Inferior parietal cortex (tissue), 1 donor: ENCODE measurements at regions not wholly inside any gene's neighbourhood (a gene's known extent, or its start where the extent isn't known, plus 50 kb on each side); places are given as distances from the start of the nearest gene placed in this dataset.

Source experiments
- DNase-seq: peaks from one replicate; pipeline ENCODE4 v3.0.0-alpha.2; 2016; ENCODE audit errors: extremely low spot score

DNA sequence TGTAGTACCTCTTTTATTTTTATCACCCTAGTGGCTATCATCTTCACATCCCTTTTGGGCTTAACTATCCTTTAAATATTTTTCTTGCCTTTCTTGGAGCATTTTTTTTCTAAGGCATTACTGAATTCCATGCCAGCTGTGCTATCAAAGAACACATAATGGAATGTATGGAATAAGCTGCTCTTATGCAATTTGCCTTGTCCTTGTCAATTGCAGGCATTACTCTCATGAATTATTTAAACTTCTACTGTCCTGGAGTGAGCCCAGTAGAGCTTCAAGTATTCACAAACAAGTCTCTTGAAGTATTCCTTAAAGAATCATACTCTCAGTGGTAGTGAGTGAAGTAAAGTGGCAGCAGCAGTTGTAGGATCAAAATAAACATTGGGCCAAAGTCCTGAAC lies 144.6 kb upstream of the IGFBP7 start:
- DNase-seq: no peak

DNA sequence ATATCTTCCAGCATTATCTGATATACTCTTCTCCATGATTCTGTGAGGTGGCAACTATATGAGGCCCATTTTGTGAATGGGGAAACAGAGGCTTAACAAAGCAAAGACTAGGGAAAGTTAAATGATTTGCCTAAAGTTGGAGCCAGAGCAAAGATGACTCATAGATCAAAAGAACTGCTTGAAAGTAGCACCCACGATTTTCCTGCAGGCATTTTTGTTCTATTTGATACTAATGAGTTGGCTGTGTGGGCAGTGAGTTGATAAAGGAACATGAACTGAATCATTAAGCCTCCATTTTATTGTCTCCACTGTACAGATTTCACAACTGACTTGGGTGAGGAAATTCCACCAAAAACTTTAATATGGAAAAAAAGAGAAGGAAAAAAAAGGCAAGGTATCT lies 138.9 kb upstream of the IGFBP7 start:
- DNase-seq: no peak

DNA sequence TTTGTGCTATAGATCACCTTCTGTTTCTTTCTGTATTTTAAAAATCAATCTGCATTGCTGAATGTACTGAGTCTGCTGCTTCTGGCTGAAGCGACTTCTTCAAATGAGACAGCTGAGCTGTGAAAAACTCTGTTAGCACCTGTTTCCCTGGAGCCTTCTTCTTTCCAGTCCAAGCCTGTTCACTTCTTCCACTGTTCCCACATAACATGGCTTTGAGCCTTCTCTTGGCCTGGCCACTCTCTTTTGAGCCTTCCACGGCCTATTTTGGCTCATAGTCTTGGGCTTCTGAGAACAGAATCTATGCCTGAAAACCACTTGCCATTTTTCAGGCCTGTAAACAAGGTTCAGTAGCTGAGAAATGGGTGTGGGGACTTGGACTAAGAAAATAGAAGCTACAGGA lies 132.9 kb upstream of the IGFBP7 start:
- DNase-seq: no peak

DNA sequence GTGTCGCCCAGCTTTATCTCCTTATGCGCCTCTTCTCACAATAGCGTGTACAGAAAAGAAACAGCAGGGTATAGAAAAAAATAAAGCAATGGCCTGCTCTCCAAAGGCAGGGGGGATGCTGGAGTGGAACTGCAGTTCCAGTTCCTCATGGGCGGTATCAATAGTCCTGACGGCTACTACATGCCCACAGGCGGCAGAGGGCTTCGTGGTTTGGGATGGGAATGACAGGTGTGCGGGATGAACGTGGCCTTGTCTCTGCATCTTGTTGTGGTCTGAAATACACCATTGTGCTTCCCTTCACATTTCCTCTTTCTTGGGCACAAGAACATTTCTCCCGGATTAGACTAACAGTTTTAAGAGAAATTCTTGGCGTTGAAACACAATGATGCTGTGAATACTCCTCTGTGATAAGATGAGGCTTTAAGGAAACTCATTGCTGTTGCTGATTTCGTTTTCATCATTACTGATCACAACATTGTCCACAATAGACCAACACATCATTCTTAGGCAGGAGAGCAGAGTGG lies 124.1 kb upstream of the IGFBP7 start:
- no peak for DNase-seq

DNA sequence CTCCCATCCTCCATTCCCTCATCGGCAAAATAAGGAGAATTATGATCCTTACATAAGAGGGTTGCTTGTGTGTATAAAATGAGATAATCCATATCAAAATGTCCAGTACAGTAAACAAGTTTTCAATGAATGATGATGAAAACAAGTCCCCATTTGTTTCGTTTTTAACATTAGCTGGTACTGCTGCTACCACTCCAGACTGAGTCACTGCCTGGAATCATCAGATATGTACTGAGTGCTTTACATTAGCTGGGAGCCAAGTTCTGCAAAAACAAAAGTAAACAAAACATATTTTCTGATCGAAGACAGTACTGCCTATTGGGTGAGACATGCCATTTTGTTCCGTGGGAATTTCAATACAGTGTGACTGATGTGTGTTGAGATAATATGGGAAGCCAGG lies 123.2 kb upstream of the IGFBP7 start:
- DNase-seq: no peak

DNA sequence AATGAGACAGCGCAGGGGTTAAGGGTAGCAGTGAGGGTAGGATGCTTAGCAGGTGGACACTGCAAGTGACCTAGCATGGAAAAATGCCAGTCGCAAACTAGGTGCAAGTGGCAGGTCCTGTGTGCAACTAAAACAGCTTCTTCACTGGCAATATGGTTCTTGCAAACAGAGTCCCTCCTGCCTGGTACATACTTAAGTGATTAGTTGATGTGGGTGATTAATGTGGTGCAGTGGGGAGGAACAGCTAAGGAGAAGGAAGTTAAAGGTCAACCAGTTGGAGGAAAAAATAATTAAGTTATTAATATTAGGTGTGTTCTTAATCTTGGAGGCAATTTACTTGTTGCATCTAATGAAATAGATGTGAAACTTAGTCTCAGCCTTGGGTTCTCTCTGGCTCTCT lies 121.6 kb upstream of the IGFBP7 start:
- no peak for DNase-seq

DNA sequence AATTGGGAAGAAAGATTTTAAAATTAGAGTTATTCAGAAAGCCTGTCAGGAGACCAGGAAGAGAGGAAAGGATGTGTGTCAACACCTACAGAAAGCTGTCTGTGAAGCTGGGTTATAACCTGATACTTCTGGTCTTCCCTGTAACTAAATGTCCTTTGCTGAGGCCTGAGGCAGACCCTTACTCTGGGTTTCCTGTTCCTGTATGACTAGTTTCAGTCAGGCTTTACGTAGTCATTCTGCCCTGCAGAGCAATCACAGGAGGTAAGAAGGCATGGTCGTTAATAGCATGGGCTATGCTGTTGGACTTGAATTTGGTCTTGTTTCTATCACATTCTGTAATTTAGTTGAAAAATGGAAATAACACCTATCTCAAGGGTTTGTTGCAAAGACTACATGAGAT lies 110.5 kb upstream of the IGFBP7 start:
- DNase-seq: no peak

DNA sequence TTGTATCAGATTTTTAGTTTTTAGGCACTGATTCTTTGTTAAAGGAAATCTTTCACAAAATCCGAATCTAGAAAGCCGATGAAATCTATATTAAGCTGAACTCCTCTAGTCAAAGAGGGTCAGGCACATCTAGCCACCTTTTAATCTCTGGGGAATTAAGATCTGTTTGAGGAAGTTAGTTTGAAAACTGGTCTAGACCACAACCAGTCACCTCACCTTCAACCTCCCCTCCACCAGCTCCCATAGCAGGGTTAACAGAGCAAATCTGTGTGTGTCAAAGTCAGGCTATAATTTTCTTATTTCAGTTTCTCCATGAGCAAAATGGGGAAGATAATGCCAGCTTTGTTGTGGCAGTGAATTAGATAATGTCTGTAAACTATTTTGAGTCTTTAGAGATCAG lies 110.0 kb upstream of the IGFBP7 start:
- no peak for DNase-seq

DNA sequence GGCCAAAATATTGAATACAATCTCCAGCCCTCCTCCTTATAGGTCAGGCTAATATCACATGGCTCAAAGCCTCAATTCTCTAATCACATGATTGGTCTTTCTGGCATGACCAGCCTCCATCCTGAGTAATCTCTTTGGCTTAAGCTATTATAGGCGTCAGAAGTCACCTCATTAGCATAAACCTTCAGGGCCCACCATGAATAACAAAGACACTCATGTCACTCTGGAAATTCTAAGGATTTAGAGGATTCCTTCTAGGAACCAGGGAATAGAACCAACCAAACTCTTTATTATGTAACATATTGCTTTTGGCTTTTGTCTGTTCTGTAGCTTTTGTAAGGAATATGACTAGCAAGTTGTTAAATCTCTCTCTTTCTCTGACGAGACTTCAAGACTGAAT lies 109.2 kb upstream of the IGFBP7 start:
- DNase-seq: no peak

DNA sequence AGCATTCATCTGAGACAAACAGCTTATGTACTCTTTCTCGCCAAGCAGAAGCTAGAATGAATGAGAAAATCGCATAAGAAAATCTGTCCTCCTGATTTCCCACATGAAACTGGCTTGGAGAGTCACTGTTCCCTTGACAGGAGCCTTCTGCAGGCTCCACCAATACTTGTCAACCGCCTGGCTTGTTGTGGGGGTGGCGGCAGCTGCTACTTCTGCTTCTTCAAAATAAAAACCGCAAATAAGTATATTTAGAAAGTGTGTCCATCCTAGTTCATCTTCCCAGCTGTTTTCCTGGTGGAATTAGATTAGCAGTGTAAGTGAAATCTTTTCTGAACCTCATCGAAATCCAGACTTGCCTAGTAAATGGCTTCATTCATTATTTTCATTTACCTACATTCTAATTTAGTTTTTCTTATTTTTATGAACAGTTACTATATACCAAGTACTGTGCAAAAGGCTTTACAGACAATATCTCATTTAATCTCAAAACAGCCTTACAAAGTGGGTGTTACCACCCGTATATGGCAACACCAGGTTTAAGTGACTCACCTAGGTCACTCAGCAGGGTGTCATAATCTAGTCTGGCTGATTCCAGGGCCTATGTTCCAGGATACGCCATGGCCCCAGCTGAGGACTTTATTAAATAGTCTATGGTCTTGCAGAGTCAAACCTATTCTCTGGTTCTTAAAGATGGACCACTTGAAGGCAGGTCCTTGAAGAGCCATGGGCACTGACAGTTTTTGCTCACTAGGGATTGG lies 104.6 kb upstream of the IGFBP7 start:
- no peak for DNase-seq

DNA sequence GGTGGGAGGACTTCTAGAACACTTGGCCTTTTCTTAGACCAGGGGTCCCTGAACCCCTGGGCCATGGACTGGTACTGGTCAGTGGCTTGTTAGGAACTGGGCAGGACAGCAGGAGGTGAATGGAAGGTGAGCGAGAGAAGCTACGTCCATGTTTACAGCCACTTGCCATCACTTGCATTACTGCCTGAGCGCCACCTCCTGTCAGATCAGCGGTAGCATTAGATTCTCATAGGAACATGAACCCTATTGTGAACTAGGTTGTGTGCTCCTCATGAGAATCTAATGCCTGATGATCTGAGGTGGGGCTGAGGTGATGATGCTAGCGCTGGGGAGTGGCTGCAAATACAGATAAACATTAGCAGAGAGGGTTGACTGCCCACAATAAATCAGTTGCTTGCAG lies 100.9 kb upstream of the IGFBP7 start:
- no peak for DNase-seq

DNA sequence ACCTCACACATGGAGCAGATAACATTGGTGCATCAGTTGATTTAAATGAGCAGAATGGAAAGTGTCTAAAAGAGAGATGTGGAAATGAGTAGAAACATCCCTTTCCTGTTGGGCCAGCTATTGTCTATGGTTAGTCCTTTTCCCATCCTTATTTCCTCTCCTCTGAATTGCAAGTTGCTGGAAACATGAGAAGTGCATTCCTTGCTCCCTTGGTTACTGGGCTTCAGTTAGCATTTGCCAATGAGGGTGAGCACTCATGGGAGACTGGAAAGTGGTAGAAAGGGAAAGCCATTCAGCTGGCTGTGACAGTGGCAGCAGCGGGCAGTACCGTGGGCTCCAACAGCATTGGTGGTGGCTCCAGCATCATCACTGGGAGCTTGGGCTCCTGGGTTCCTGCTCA lies 96.0 kb upstream of the IGFBP7 start:
- no peak for DNase-seq

DNA sequence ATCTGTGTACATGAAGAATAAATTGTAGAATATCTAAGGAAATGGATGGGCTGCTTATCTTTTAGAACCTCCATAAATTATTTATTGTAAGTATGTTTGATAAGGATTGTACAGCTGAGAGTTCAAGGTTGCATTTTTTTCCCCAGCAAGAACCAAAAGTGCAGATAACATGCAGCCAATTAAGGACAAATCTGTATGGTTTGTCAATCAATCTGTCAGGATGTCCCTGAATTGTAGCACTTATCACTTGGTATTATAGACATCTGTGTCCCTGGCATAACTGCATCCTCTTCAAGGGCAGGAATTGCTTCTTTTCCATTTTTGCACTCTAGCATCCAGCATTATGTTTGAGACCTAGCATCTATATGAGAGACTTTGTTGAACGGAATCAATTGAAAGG lies 95.4 kb upstream of the IGFBP7 start:
- DNase-seq: no peak

DNA sequence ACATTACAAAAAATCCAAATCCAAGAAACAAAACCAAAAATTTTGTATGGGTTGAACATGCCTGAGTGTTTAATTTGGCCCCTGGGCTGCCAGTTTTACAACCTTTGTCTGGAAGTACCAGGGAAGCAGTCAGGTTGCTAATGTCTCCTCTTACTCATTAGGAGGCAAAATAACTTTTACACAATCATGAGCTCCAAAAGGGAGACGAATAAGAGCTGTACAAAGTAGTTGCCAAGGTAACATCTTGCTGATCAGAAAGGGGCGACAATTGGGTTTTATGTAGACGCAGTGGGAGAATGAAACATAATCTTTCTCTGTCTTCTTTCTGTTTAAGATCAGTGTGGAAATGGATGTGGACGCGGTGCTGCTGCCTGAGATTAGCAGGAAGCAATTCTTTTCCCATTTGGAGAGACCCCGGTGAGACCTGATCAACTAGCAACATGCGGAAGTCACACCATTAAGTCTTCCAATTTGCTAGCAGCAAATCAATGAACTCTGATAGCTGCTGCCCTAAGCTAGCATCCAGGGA lies 90.7 kb upstream of the IGFBP7 start:
- DNase-seq: no peak

DNA sequence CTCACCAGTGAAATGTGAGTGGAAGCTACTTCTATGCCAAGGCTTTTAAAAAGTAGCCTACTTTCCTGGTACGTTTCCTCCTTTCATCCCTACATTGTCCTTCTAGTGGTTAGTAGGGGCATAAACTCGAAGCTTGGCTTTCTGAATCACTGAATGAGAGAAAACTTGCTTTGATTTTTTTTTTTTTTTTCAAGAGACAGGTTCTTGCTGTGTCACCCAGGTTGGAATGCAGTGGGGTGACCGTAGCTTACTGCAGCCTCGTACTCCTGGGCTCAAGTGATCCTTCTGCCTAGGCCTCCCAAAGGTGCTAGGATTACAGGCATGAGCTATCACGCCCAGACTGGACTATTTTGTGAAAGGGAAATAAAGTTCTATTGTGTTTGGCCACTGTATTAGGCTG lies 89.1 kb upstream of the IGFBP7 start:
- DNase-seq: no peak

DNA sequence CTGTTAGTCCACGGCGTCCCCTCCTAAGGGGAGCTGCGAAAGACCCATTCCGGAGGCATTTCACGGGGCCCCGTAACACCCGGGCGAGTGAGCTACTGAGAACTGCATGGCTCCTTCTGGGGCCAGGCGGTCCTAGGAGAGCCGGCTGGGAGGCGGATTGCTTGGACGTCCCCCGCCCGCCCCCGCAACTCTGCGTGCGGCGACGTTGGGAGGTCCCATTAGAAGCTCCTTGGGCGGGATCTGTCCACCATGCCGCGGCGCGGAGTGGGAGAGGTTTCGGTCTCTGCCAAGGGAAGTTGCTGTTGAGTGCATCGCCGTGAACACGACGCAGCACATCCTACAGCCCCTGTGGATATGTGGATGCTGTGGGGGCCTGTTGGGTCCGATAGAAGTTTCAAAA lies 85.4 kb upstream of the IGFBP7 start:
- DNase-seq: no peak

DNA sequence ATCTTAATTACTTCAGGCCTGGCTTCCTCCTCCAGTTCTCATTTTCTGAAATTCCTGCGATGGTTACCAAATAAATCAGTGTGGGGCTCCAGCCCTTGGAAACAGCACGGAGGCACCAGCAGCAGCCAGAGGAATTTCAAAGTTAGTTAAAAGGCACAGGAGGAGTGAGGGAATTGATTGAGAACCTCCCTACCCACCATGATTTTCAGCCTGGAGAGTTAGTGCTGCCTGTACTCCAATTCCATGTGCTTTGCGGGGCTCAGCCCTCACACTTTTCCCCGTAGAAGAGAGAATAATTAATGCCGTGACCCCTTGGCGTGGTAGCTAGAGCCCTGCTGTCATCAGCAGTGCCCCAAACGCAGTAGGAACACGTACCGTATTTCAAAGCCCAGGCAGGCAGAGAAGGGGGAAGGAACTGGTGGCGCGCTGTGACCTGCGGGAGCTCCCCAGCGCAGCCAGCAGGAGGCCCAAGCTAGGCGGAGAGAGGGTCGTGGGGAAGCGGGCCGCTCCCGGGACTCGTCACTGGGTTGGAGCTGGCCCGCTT lies 84.0 kb upstream of the IGFBP7 start:
- no peak for DNase-seq

DNA sequence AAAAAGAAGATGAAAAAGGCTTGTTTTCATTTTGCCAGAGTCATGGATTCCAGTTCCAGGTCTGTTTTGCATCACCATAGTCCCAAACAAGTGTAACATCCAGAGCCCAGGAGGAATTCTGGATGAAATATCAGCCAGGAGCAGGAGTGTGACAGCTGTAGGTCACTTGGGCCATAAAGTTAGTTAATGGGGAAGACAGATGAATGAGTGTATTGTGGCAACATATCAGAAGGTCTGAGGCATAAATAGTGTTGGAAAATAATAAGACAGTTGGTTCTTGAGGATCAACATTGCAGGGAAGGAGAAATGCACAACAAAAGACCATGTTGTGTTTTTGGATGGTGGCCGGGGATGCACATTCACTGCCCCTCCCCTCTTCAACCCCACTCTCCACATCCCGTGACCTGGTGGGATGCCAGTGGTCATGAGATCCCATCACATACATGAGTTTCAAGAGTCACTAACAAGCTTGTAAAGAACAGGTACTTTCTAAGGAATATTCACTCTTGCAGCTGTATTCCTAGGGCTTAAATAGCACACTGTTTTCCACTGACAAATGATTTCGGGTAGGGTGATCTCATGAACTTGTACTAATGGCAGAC lies 83.1 kb upstream of the IGFBP7 start:
- DNase-seq: no peak

DNA sequence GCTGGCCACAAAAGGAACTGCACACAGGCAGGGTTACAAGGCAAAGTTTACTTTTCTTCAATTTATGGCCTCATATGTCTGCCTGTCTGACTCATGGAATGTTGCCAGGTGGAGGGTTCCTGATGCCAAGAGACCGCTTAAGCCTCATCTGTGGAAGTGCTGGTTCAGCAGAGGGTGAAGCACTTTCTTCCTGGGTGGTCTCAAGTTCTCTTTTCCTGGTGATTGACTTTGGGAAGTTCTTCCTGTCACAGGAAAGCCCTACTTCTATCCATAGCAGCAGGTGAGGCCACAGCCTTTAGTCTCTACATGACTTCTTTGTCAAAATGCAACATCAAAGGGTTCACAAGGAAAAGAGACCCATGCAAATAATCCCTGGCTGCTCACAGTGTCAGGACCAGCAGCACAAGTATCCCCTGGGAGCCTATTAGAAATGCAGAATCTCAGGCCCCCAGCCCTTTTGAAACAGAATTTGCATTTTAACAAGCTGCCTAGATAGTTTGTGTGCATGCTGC lies 81.4 kb upstream of the IGFBP7 start:
- DNase-seq: no peak

DNA sequence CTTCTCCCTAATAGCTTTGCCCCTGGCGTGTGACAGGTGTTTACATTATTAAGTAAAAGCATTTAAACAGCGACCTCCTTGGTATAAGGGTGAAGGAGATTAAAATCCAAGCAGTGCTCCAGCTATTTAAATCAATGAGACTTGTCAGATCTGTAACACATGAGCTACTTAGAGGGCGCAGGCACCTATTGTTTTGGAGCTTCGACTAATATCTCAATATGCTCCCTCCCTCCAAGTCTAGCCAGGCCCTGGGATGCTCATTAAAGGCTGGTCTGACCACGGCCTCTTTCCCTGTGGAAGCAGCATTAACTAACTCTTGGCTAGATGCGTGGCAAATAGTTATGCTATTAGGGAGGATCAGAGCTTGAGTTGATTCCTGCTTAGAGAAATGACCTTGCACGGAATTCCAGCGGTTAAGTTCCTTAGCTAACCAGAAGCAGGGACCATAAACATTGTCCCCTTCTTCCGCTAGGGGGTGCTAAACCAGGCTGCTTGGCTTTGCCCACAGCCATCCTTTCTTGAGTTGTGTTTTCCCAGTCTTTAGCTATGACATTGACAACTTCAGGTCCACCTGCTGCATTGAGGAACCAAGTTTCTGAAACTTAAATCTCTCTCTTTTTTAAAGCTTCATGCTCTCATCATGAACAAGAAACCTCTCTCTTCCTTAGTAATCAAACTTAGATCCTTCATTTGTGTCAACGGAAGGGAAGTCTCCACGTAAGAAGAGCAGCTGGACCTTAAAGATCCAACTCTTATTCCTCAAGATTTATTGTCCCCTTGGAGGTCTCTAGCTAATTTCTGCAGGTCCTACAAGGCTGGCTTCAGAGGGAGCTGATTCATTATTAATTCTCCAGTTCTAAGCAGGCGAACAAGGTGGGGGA lies 80.7 kb upstream of the IGFBP7 start:
- DNase-seq: no peak

DNA sequence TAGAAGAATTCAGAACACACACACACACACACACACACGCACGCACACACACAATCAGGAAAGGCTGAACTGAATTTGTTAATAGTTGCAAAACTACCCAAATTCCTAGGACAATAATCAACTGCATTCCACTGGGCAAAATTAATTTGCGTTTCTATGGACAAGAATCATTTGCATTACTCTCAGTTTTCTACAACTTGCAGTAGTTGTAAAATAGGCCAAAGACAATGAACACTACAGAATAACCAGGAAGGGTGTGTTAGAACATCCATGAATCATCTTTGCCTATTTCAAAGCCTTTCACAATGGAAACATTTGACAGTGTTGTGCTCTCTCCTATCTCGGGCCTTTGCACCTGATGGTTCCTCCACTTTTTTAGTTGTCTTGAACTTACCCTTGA lies 77.1 kb upstream of the IGFBP7 start:
- no peak for DNase-seq
